SK-N-SH (cell line): ENCODE measurements at regions not wholly inside any gene's neighbourhood (a gene's known extent, or its start where the extent isn't known, plus 50 kb on each side); places are given as distances from the start of the nearest gene placed in this dataset.

ENCODE experiments used
- CTCF ChIA-PET: fragments of 300-600, 350-600 bp; formaldehyde crosslinking; extraction: SDS; loops from one replicate; lab custom pipeline; 2021; lab: Yijun Ruan, JAX
- POLR2A ChIA-PET: fragments of 350-600 bp; sonication (Branson Sonifier 250); formaldehyde crosslinking; extraction: SDS; loops from one replicate; lab custom pipeline; 2020; ENCODE audit warnings: antibody characterized with exemption, inconsistent platforms; lab: Yijun Ruan, JAX
- DNase-seq: peaks from one replicate; pipeline ENCODE4 v3.0.0; 2012
- H2AFZ ChIP-seq: fragments of 200-600 bp; sonication (generic); 2 replicates; pipeline ENCODE4 v1.8.1; 2016; ENCODE audit warnings: antibody characterized with exemption, mild to moderate bottlenecking, low read depth
- H3F3A ChIP-seq: fragments of 200-600 bp; sonication (generic); replicated peaks from 2 replicates; pipeline ENCODE3; 2016; ENCODE audit warnings: antibody characterized with exemption, mild to moderate bottlenecking; ENCODE audit not compliant: insufficient read depth
- H3K27ac ChIP-seq, 2 experiments: fragments of 200-500 bp in 1 of 2; fragments of 200-600 bp in 1 of 2; sonication (Bioruptor generic) in 1 of 2; sonication (generic), shearing (Covaris generic) in 1 of 2; 2 replicates each; pipeline versions ENCODE4 v1.5.1 to v1.6.1; 2014 to 2016; ENCODE audit warnings: low read depth in 2 of 2, inconsistent platforms in 1 of 2, low read length in 1 of 2, mild to moderate bottlenecking in 1 of 2, mixed read lengths in 1 of 2
- H3K27me3 ChIP-seq: fragments of 200-600 bp; sonication (generic), shearing (Covaris generic); 2 replicates; pipeline ENCODE4 v1.6.1; 2016; ENCODE audit warnings: mixed run types; ENCODE audit not compliant: insufficient read depth
- H3K36me3 ChIP-seq, 2 experiments: fragments of 200-500 bp in 1 of 2; fragments of 200-600 bp in 1 of 2; sonication (Bioruptor generic) in 1 of 2; sonication (generic) in 1 of 2; replicated peaks in 1 of 2; 2 replicates each; pipeline versions ENCODE3 to v1.5.1; 2014 to 2016; ENCODE audit warnings: low read length in 1 of 2, mild to moderate bottlenecking in 1 of 2; ENCODE audit not compliant: insufficient read depth in 2 of 2, control insufficient read depth in 1 of 2
- H3K4me1 ChIP-seq, 2 experiments: fragments of 200-500 bp in 1 of 2; fragments of 200-600 bp in 1 of 2; sonication (Bioruptor generic) in 1 of 2; sonication (generic), shearing (Covaris generic) in 1 of 2; 2 replicates each; pipeline versions ENCODE4 v1.5.1 to v1.6.1; 2014 to 2016; ENCODE audit warnings: low read depth in 1 of 2, low read length in 1 of 2, mixed run types in 1 of 2; ENCODE audit not compliant: insufficient read depth in 2 of 2, control insufficient read depth in 1 of 2
- H3K4me2 ChIP-seq: fragments of 200-600 bp; sonication (generic), shearing (Covaris generic); 2 replicates; pipeline ENCODE4 v1.6.1; 2017; ENCODE audit warnings: mixed run types
- H3K4me3 ChIP-seq, 2 experiments: fragments of 200-500 bp in 1 of 2; fragments of 200-600 bp in 1 of 2; sonication (Bioruptor generic) in 1 of 2; sonication (generic), shearing (Covaris generic) in 1 of 2; 2 replicates each; pipeline versions ENCODE4 v1.5.1 to v1.8.1; 2014 to 2016; ENCODE audit warnings: low read depth in 2 of 2, inconsistent platforms in 1 of 2, low read length in 1 of 2, mild to moderate bottlenecking in 1 of 2, mixed read lengths in 1 of 2, moderate library complexity in 1 of 2
- H3K79me2 ChIP-seq: fragments of 200-600 bp; sonication (generic); 2 replicates; pipeline ENCODE4 v1.8.1; 2017; ENCODE audit warnings: mild to moderate bottlenecking; ENCODE audit not compliant: insufficient read depth
- H3K9ac ChIP-seq: fragments of 200-600 bp; sonication (generic); 2 replicates; pipeline ENCODE4 v1.6.1; 2017; ENCODE audit warnings: mixed run types
- H3K9me2 ChIP-seq: fragments of 200-600 bp; sonication (generic); 2 replicates; pipeline ENCODE4 v1.6.1; 2017; ENCODE audit warnings: mixed run types
- H3K9me3 ChIP-seq: fragments of 200-600 bp; sonication (generic); 2 replicates; pipeline ENCODE4 v1.6.1; 2017; ENCODE audit warnings: mixed run types, mild to moderate bottlenecking, moderate library complexity
- H4K20me1 ChIP-seq: fragments of 200-600 bp; sonication (generic); 2 replicates; pipeline ENCODE4 v1.6.1; 2017; ENCODE audit warnings: mild to moderate bottlenecking, mixed run types; ENCODE audit not compliant: insufficient read depth
- ELF1 ChIP-seq: IDR thresholded peaks from 2 replicates; pipeline ENCODE4 v1.4.0; 2012
- EP300 ChIP-seq, 2 experiments: IDR thresholded peaks; 2 replicates each; pipeline versions ENCODE4 v1.4.0 to v1.6.1; 2012; ENCODE audit warnings: borderline replicate concordance in 1 of 2, low read depth in 1 of 2, low read length in 1 of 2
- EZH2phosphoT487 ChIP-seq: fragments of 200-600 bp; sonication (generic); IDR thresholded peaks from 2 replicates; pipeline ENCODE4 v1.6.1; 2017; ENCODE audit warnings: low read depth, mixed run types, mild to moderate bottlenecking, antibody characterized with exemption, moderate library complexity, borderline replicate concordance
- FOSL2 ChIP-seq: IDR thresholded peaks from 2 replicates; pipeline ENCODE4 v1.4.0; 2012; ENCODE audit warnings: low read depth, mild to moderate bottlenecking, moderate library complexity, borderline replicate concordance
- IRF3 ChIP-seq: fragments of 150-350 bp; IDR thresholded peaks from 2 replicates; pipeline ENCODE4 v1.6.1; 2016; ENCODE audit warnings: mild to moderate bottlenecking, low read depth, low read length
- JUND ChIP-seq: IDR thresholded peaks from 2 replicates; pipeline ENCODE4 v1.4.0; 2012
- NFIC ChIP-seq: IDR thresholded peaks from 2 replicates; pipeline ENCODE4 v1.4.0; 2012; ENCODE audit warnings: borderline replicate concordance
- POLR2AphosphoS5 ChIP-seq: IDR thresholded peaks from 2 replicates; pipeline ENCODE4 v1.6.1; 2012; ENCODE audit warnings: low read depth, low read length
- RAD21 ChIP-seq: IDR thresholded peaks from 2 replicates; pipeline ENCODE4 v1.6.1; 2012; ENCODE audit warnings: mild to moderate bottlenecking, low read length
- RCOR1 ChIP-seq: fragments of 150-350 bp; IDR thresholded peaks from 2 replicates; pipeline ENCODE4 v1.6.1; 2017; ENCODE audit warnings: antibody characterized with exemption, low read length
- RFX5 ChIP-seq: IDR thresholded peaks from 2 replicates; pipeline ENCODE4 v1.6.1; 2012; ENCODE audit warnings: mild to moderate bottlenecking, improper control_type of control experiment, low read length
- RXRA ChIP-seq: IDR thresholded peaks from 2 replicates; pipeline ENCODE4 v1.4.0; 2012; ENCODE audit warnings: low read depth, mild to moderate bottlenecking, borderline replicate concordance
- SIN3A ChIP-seq: IDR thresholded peaks from 2 replicates; pipeline ENCODE4 v1.6.1; 2012; ENCODE audit warnings: low read depth, mild to moderate bottlenecking, low read length, moderate library complexity, borderline replicate concordance
- SMC3 ChIP-seq: IDR thresholded peaks from 2 replicates; pipeline ENCODE4 v1.6.1; 2012; ENCODE audit warnings: low read depth, low read length, improper control_type of control experiment
- TCF12 ChIP-seq: IDR thresholded peaks from 2 replicates; pipeline ENCODE4 v1.4.0; 2012
- ZBTB33 ChIP-seq: IDR thresholded peaks from 2 replicates; pipeline ENCODE4 v1.4.0; 2012; ENCODE audit warnings: low read depth, borderline replicate concordance
- WGBS: methylation state at CpG from one replicate; pipeline ENCODE4 v1.1.6; 2017; ENCODE audit warnings: low lambda C conversion rate; 5-methylcytosine and 5-hydroxymethylcytosine counted together
- TF ChIP-seq, protein P1 (sequence below): IDR thresholded peaks from 2 replicates; pipeline ENCODE4; 2012

GRCh38 chr20:55354720-55355119 lies 650.6 kb downstream of the CBLN4 start:
- peak; percentile 1 for DNase-seq
- Histone ChIP-seq H3K36me3 (no peaks in the 10 kb centered on the region), H3F3A (no peaks in the 10 kb centered on the region), H3K4me1 (peaks cover 0 to 4% of the 10 kb centered on the region in 2 experiments; a peak in 1 of 4 replicates), H4K20me1 (no peaks in the 10 kb centered on the region), H3K27me3 (no peaks in the 10 kb centered on the region), H3K27ac (no peak overlapping the region), H3K4me3 (no peak overlapping the region), H3K9me3 (no peaks in the 10 kb centered on the region), H3K79me2 (no peaks in the 10 kb centered on the region), H3K9me2 (no peaks in the 10 kb centered on the region), H2AFZ (no peak overlapping the region), H3K9ac (no peak overlapping the region), H3K4me2 (no peak overlapping the region)
- ChIA-PET CTCF (interaction anchor here (1.1 kb wide), 1 partner anchor 41 kb away, joined by 3 read pairs; no protein-coding TSS in a partner anchor), POLR2A (no interaction called here)
- TF ChIP-seq SMC3 = no peak
- peak; percentile 24; the same call in 1 of the 2 replicates for TF ChIP-seq RAD21
- TF ChIP-seq ELF1 = no peak
- no peak for TF ChIP-seq TCF12
- no peak for TF ChIP-seq FOSL2
- TF ChIP-seq, protein P1, sequence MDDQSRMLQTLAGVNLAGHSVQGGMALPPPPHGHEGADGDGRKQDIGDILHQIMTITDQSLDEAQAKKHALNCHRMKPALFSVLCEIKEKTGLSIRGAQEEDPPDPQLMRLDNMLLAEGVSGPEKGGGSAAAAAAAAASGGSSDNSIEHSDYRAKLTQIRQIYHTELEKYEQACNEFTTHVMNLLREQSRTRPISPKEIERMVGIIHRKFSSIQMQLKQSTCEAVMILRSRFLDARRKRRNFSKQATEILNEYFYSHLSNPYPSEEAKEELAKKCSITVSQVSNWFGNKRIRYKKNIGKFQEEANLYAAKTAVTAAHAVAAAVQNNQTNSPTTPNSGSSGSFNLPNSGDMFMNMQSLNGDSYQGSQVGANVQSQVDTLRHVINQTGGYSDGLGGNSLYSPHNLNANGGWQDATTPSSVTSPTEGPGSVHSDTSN = no peak
- 17% methylated on average over 3 of the region's 3 CpGs for WGBS

GRCh38 chr20:55353206-55353605 lies 652.1 kb downstream of the CBLN4 start:
- no peak for TF ChIP-seq RAD21
- TF ChIP-seq NFIC = no peak
- no peak for TF ChIP-seq EZH2phosphoT487
- no peak for TF ChIP-seq IRF3
- CTCF ChIA-PET = interaction anchor here (1.3 kb wide), 1 partner anchor 23 kb away, joined by 3 read pairs; no protein-coding TSS in a partner anchor

GRCh38 chr20:55348223-55348622 lies 657.1 kb downstream of the CBLN4 start:
- ChIA-PET CTCF (no interaction called here), POLR2A (no interaction called here)
- Histone ChIP-seq H3K9ac (no peak overlapping the region), H3K4me2 (no peak overlapping the region), H3K4me3 (no peak overlapping the region), H3K9me3 (no peaks in the 10 kb centered on the region), H4K20me1 (no peaks in the 10 kb centered on the region), H2AFZ (no peak overlapping the region), H3K9me2 (no peaks in the 10 kb centered on the region), H3K79me2 (no peaks in the 10 kb centered on the region), H3F3A (no peaks in the 10 kb centered on the region), H3K27ac (no peak overlapping the region), H3K4me1 (no peaks in the 10 kb centered on the region), H3K36me3 (no peaks in the 10 kb centered on the region), H3K27me3 (no peaks in the 10 kb centered on the region)
- no peak for DNase-seq
- WGBS = 57% methylated on average over 5 of the region's 5 CpGs
- TF ChIP-seq RCOR1 = no peak
- no peak for TF ChIP-seq RXRA
- TF ChIP-seq SIN3A = no peak
- no peak for TF ChIP-seq JUND
- no peak for TF ChIP-seq SMC3
- TF ChIP-seq ZBTB33 = no peak
- TF ChIP-seq EP300 (IDR thresholded peaks at IDR 0.05; ENCODE audit: borderline replicate concordance in 1 of 2, low read depth in 1 of 2, low read length in 1 of 2) = no peak
- no peak for TF ChIP-seq IRF3
- TF ChIP-seq POLR2AphosphoS5 = no peak
- no peak for TF ChIP-seq RFX5

More at GRCh38 chr20:55353206-55353605, 652.1 kb downstream of the CBLN4 start:
- POLR2A ChIA-PET = no interaction called here
- no peak for DNase-seq
- H3K4me1 ChIP-seq = peaks cover 0 to 4% of the 10 kb centered on the region in 2 experiments; a peak in 1 of 4 replicates
- H3K27ac ChIP-seq = no peak overlapping the region
- 18% methylated on average over 1 of the region's 1 CpG for WGBS
- no peaks in the 10 kb centered on the region for H4K20me1 ChIP-seq
- H3F3A ChIP-seq = no peaks in the 10 kb centered on the region
- H2AFZ ChIP-seq = no peak overlapping the region
- no peaks in the 10 kb centered on the region for H3K9me2 ChIP-seq
- no peaks in the 10 kb centered on the region for H3K9me3 ChIP-seq
- no peak overlapping the region for H3K4me3 ChIP-seq
- H3K36me3 ChIP-seq = no peaks in the 10 kb centered on the region
- no peaks in the 10 kb centered on the region for H3K79me2 ChIP-seq
- H3K27me3 ChIP-seq = no peaks in the 10 kb centered on the region
- H3K4me2 ChIP-seq = no peak overlapping the region
- no peak overlapping the region for H3K9ac ChIP-seq
